SK-N-SH (cell line): ENCODE measurements at regions not wholly inside any gene's neighbourhood (a gene's known extent, or its start where the extent isn't known, plus 50 kb on each side); places are given as distances from the start of the nearest gene placed in this dataset.

ENCODE experiments used
- CTCF ChIA-PET: fragments of 300-600, 350-600 bp; formaldehyde crosslinking; extraction: SDS; loops from one replicate; lab custom pipeline; 2021; lab: Yijun Ruan, JAX
- POLR2A ChIA-PET: fragments of 350-600 bp; sonication (Branson Sonifier 250); formaldehyde crosslinking; extraction: SDS; loops from one replicate; lab custom pipeline; 2020; ENCODE audit warnings: antibody characterized with exemption, inconsistent platforms; lab: Yijun Ruan, JAX
- DNase-seq: peaks from one replicate; pipeline ENCODE4 v3.0.0; 2012
- H2AFZ ChIP-seq: fragments of 200-600 bp; sonication (generic); 2 replicates; pipeline ENCODE4 v1.8.1; 2016; ENCODE audit warnings: antibody characterized with exemption, mild to moderate bottlenecking, low read depth
- H3F3A ChIP-seq: fragments of 200-600 bp; sonication (generic); replicated peaks from 2 replicates; pipeline ENCODE3; 2016; ENCODE audit warnings: antibody characterized with exemption, mild to moderate bottlenecking; ENCODE audit not compliant: insufficient read depth
- H3K27ac ChIP-seq, 2 experiments: fragments of 200-500 bp in 1 of 2; fragments of 200-600 bp in 1 of 2; sonication (Bioruptor generic) in 1 of 2; sonication (generic), shearing (Covaris generic) in 1 of 2; 2 replicates each; pipeline versions ENCODE4 v1.5.1 to v1.6.1; 2014 to 2016; ENCODE audit warnings: low read depth in 2 of 2, inconsistent platforms in 1 of 2, low read length in 1 of 2, mild to moderate bottlenecking in 1 of 2, mixed read lengths in 1 of 2
- H3K27me3 ChIP-seq: fragments of 200-600 bp; sonication (generic), shearing (Covaris generic); 2 replicates; pipeline ENCODE4 v1.6.1; 2016; ENCODE audit warnings: mixed run types; ENCODE audit not compliant: insufficient read depth
- H3K36me3 ChIP-seq, 2 experiments: fragments of 200-500 bp in 1 of 2; fragments of 200-600 bp in 1 of 2; sonication (Bioruptor generic) in 1 of 2; sonication (generic) in 1 of 2; replicated peaks in 1 of 2; 2 replicates each; pipeline versions ENCODE3 to v1.5.1; 2014 to 2016; ENCODE audit warnings: low read length in 1 of 2, mild to moderate bottlenecking in 1 of 2; ENCODE audit not compliant: insufficient read depth in 2 of 2, control insufficient read depth in 1 of 2
- H3K4me1 ChIP-seq, 2 experiments: fragments of 200-500 bp in 1 of 2; fragments of 200-600 bp in 1 of 2; sonication (Bioruptor generic) in 1 of 2; sonication (generic), shearing (Covaris generic) in 1 of 2; 2 replicates each; pipeline versions ENCODE4 v1.5.1 to v1.6.1; 2014 to 2016; ENCODE audit warnings: low read depth in 1 of 2, low read length in 1 of 2, mixed run types in 1 of 2; ENCODE audit not compliant: insufficient read depth in 2 of 2, control insufficient read depth in 1 of 2
- H3K4me2 ChIP-seq: fragments of 200-600 bp; sonication (generic), shearing (Covaris generic); 2 replicates; pipeline ENCODE4 v1.6.1; 2017; ENCODE audit warnings: mixed run types
- H3K4me3 ChIP-seq, 2 experiments: fragments of 200-500 bp in 1 of 2; fragments of 200-600 bp in 1 of 2; sonication (Bioruptor generic) in 1 of 2; sonication (generic), shearing (Covaris generic) in 1 of 2; 2 replicates each; pipeline versions ENCODE4 v1.5.1 to v1.8.1; 2014 to 2016; ENCODE audit warnings: low read depth in 2 of 2, inconsistent platforms in 1 of 2, low read length in 1 of 2, mild to moderate bottlenecking in 1 of 2, mixed read lengths in 1 of 2, moderate library complexity in 1 of 2
- H3K79me2 ChIP-seq: fragments of 200-600 bp; sonication (generic); 2 replicates; pipeline ENCODE4 v1.8.1; 2017; ENCODE audit warnings: mild to moderate bottlenecking; ENCODE audit not compliant: insufficient read depth
- H3K9ac ChIP-seq: fragments of 200-600 bp; sonication (generic); 2 replicates; pipeline ENCODE4 v1.6.1; 2017; ENCODE audit warnings: mixed run types
- H3K9me2 ChIP-seq: fragments of 200-600 bp; sonication (generic); 2 replicates; pipeline ENCODE4 v1.6.1; 2017; ENCODE audit warnings: mixed run types
- H3K9me3 ChIP-seq: fragments of 200-600 bp; sonication (generic); 2 replicates; pipeline ENCODE4 v1.6.1; 2017; ENCODE audit warnings: mixed run types, mild to moderate bottlenecking, moderate library complexity
- H4K20me1 ChIP-seq: fragments of 200-600 bp; sonication (generic); 2 replicates; pipeline ENCODE4 v1.6.1; 2017; ENCODE audit warnings: mild to moderate bottlenecking, mixed run types; ENCODE audit not compliant: insufficient read depth
- CHD2 ChIP-seq: fragments of 150-350 bp; IDR thresholded peaks from 2 replicates; pipeline ENCODE4 v1.6.1; 2018; ENCODE audit warnings: low read length; ENCODE audit not compliant: partially characterized antibody
- CTCF ChIP-seq: fragments of 200-600 bp; sonication (generic); IDR thresholded peaks from 2 replicates; pipeline ENCODE4 v1.6.1; 2017; ENCODE audit warnings: antibody characterized with exemption, mild to moderate bottlenecking, moderate library complexity
- FOXM1 ChIP-seq: IDR thresholded peaks from 2 replicates; pipeline ENCODE4 v1.4.0; 2012; ENCODE audit warnings: low read depth, mild to moderate bottlenecking
- GATA2 ChIP-seq: sonication (generic); formaldehyde crosslinking; IDR thresholded peaks from 2 replicates; pipeline ENCODE4 v1.5.0; 2020; ENCODE audit warnings: mild to moderate bottlenecking, missing genetic modification reagents
- NFIC ChIP-seq: IDR thresholded peaks from 2 replicates; pipeline ENCODE4 v1.4.0; 2012; ENCODE audit warnings: borderline replicate concordance
- RCOR1 ChIP-seq: fragments of 150-350 bp; IDR thresholded peaks from 2 replicates; pipeline ENCODE4 v1.6.1; 2017; ENCODE audit warnings: antibody characterized with exemption, low read length
- REST ChIP-seq: IDR thresholded peaks from 2 replicates; pipeline ENCODE4 v1.6.1; 2012; ENCODE audit warnings: mild to moderate bottlenecking, low read depth, low read length, moderate library complexity
- RFX5 ChIP-seq: IDR thresholded peaks from 2 replicates; pipeline ENCODE4 v1.6.1; 2012; ENCODE audit warnings: mild to moderate bottlenecking, improper control_type of control experiment, low read length
- RXRA ChIP-seq: IDR thresholded peaks from 2 replicates; pipeline ENCODE4 v1.4.0; 2012; ENCODE audit warnings: low read depth, mild to moderate bottlenecking, borderline replicate concordance
- SMC3 ChIP-seq: IDR thresholded peaks from 2 replicates; pipeline ENCODE4 v1.6.1; 2012; ENCODE audit warnings: low read depth, low read length, improper control_type of control experiment
- TCF12 ChIP-seq: IDR thresholded peaks from 2 replicates; pipeline ENCODE4 v1.4.0; 2012
- TEAD4 ChIP-seq: IDR thresholded peaks from 2 replicates; pipeline ENCODE4 v1.4.0; 2012; ENCODE audit warnings: mild to moderate bottlenecking, borderline replicate concordance; ENCODE audit not compliant: insufficient read depth
- ZBTB33 ChIP-seq: IDR thresholded peaks from 2 replicates; pipeline ENCODE4 v1.4.0; 2012; ENCODE audit warnings: low read depth, borderline replicate concordance
- WGBS: methylation state at CpG from one replicate; pipeline ENCODE4 v1.1.6; 2017; ENCODE audit warnings: low lambda C conversion rate; 5-methylcytosine and 5-hydroxymethylcytosine counted together
- TF ChIP-seq, protein P1 (sequence below): IDR thresholded peaks from 2 replicates; pipeline ENCODE4 v1.4.0; 2012; ENCODE audit warnings: low read depth, borderline replicate concordance
- TF ChIP-seq, protein P2 (sequence below): IDR thresholded peaks from 2 replicates; pipeline ENCODE4 v1.4.0; 2012; ENCODE audit warnings: low read depth
- TF ChIP-seq, protein P3 (sequence below): fragments of 150-350 bp; IDR thresholded peaks from 2 replicates; pipeline ENCODE4 v1.6.1; 2016; ENCODE audit warnings: mild to moderate bottlenecking, low read depth, low read length

DNA sequence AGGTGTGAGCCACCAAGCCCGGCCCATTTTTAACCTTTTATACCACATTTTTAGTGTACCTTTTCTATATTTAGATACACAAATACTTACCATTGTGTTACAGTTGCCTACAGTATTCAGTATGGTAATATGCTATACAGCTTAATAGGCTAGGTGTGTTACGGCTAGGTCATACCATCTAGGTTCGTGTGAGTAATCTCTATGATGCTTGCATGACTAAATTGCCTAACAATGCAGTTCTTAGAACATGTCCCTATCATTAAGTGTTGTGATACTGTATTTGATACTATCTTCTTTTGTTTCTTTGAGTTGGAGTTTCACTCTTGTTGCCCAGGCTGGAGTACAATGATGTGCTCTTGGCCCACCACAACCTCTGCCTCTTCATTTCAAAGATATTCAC, 387.7 kb upstream of the SASH1 start:
- TF ChIP-seq FOXM1 (no peak), RFX5 (no peak), CTCF (no peak), TEAD4 (no peak), REST (no peak), GATA2 (CRISPR knock-in tag) (no peak), RCOR1 (no peak), CHD2 (no peak), ZBTB33 (no peak), NFIC (no peak), SMC3 (no peak), RXRA (no peak), TCF12 (no peak)
- TF ChIP-seq, protein P1, sequence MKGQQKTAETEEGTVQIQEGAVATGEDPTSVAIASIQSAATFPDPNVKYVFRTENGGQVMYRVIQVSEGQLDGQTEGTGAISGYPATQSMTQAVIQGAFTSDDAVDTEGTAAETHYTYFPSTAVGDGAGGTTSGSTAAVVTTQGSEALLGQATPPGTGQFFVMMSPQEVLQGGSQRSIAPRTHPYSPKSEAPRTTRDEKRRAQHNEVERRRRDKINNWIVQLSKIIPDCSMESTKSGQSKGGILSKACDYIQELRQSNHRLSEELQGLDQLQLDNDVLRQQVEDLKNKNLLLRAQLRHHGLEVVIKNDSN: no peak
- TF ChIP-seq, protein P2, sequence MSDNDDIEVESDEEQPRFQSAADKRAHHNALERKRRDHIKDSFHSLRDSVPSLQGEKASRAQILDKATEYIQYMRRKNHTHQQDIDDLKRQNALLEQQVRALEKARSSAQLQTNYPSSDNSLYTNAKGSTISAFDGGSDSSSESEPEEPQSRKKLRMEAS: no peak
- TF ChIP-seq, protein P3, sequence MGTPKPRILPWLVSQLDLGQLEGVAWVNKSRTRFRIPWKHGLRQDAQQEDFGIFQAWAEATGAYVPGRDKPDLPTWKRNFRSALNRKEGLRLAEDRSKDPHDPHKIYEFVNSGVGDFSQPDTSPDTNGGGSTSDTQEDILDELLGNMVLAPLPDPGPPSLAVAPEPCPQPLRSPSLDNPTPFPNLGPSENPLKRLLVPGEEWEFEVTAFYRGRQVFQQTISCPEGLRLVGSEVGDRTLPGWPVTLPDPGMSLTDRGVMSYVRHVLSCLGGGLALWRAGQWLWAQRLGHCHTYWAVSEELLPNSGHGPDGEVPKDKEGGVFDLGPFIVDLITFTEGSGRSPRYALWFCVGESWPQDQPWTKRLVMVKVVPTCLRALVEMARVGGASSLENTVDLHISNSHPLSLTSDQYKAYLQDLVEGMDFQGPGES: no peak
- TF ChIP-seq, all 33 proteins: peak for 0
- no peak overlapping the region for H3K4me3 ChIP-seq
- no peaks in the 10 kb centered on the region for H3K9me3 ChIP-seq
- no peaks in the 10 kb centered on the region for H3F3A ChIP-seq
- H2AFZ ChIP-seq: no peak overlapping the region
- no peaks in the 10 kb centered on the region for H3K4me1 ChIP-seq
- DNase-seq: no peak
- no peak overlapping the region for H3K9ac ChIP-seq
- no peak overlapping the region for H3K4me2 ChIP-seq
- CTCF ChIA-PET: interaction anchor here (1.0 kb wide), 1 partner anchor 448 kb away, joined by 3 read pairs; no protein-coding TSS in a partner anchor
- H3K9me2 ChIP-seq: no peaks in the 10 kb centered on the region
- H3K27ac ChIP-seq: no peak overlapping the region
- no peaks in the 10 kb centered on the region for H3K36me3 ChIP-seq
- no peaks in the 10 kb centered on the region for H4K20me1 ChIP-seq
- no peaks in the 10 kb centered on the region for H3K27me3 ChIP-seq
- H3K79me2 ChIP-seq: no peaks in the 10 kb centered on the region
- POLR2A ChIA-PET: no interaction called here
- WGBS: 24% methylated on average over 3 of the region's 3 CpGs
